SK-N-SH (cell line): ENCODE measurements at regions not wholly inside any gene's neighbourhood (a gene's known extent, or its start where the extent isn't known, plus 50 kb on each side); places are given as distances from the start of the nearest gene placed in this dataset.

Source experiments
- CHD2 ChIP-seq: fragments of 150-350 bp; IDR thresholded peaks from 2 replicates; pipeline ENCODE4 v1.6.1; 2018; ENCODE audit warnings: low read length; ENCODE audit not compliant: partially characterized antibody
- CTCF ChIP-seq: fragments of 200-600 bp; sonication (generic); IDR thresholded peaks from 2 replicates; pipeline ENCODE4 v1.6.1; 2017; ENCODE audit warnings: antibody characterized with exemption, mild to moderate bottlenecking, moderate library complexity
- EP300 ChIP-seq, 2 experiments: IDR thresholded peaks; 2 replicates each; pipeline versions ENCODE4 v1.4.0 to v1.6.1; 2012; ENCODE audit warnings: borderline replicate concordance in 1 of 2, low read depth in 1 of 2, low read length in 1 of 2
- EZH2phosphoT487 ChIP-seq: fragments of 200-600 bp; sonication (generic); IDR thresholded peaks from 2 replicates; pipeline ENCODE4 v1.6.1; 2017; ENCODE audit warnings: low read depth, mixed run types, mild to moderate bottlenecking, antibody characterized with exemption, moderate library complexity, borderline replicate concordance
- FOXJ3 ChIP-seq: sonication (generic); formaldehyde crosslinking; IDR thresholded peaks from 2 replicates; pipeline ENCODE4 v1.5.1; 2020; ENCODE audit warnings: mild to moderate bottlenecking, missing genetic modification reagents
- FOXM1 ChIP-seq: IDR thresholded peaks from 2 replicates; pipeline ENCODE4 v1.4.0; 2012; ENCODE audit warnings: low read depth, mild to moderate bottlenecking
- GATA2 ChIP-seq: sonication (generic); formaldehyde crosslinking; IDR thresholded peaks from 2 replicates; pipeline ENCODE4 v1.5.0; 2020; ENCODE audit warnings: mild to moderate bottlenecking, missing genetic modification reagents
- IRF3 ChIP-seq: fragments of 150-350 bp; IDR thresholded peaks from 2 replicates; pipeline ENCODE4 v1.6.1; 2016; ENCODE audit warnings: mild to moderate bottlenecking, low read depth, low read length
- JUND ChIP-seq: IDR thresholded peaks from 2 replicates; pipeline ENCODE4 v1.4.0; 2012
- MAX ChIP-seq: IDR thresholded peaks from 2 replicates; pipeline ENCODE4 v1.4.0; 2012; ENCODE audit warnings: low read depth
- MEF2A ChIP-seq: IDR thresholded peaks from 2 replicates; pipeline ENCODE4 v1.4.0; 2012; ENCODE audit warnings: low read depth, borderline replicate concordance
- NFIC ChIP-seq: IDR thresholded peaks from 2 replicates; pipeline ENCODE4 v1.4.0; 2012; ENCODE audit warnings: borderline replicate concordance
- PBX3 ChIP-seq: IDR thresholded peaks from 2 replicates; pipeline ENCODE4; 2012
- POLR2AphosphoS5 ChIP-seq: IDR thresholded peaks from 2 replicates; pipeline ENCODE4 v1.6.1; 2012; ENCODE audit warnings: low read depth, low read length
- RAD21 ChIP-seq: IDR thresholded peaks from 2 replicates; pipeline ENCODE4 v1.6.1; 2012; ENCODE audit warnings: mild to moderate bottlenecking, low read length
- RFX5 ChIP-seq: IDR thresholded peaks from 2 replicates; pipeline ENCODE4 v1.6.1; 2012; ENCODE audit warnings: mild to moderate bottlenecking, improper control_type of control experiment, low read length
- RXRA ChIP-seq: IDR thresholded peaks from 2 replicates; pipeline ENCODE4 v1.4.0; 2012; ENCODE audit warnings: low read depth, mild to moderate bottlenecking, borderline replicate concordance
- SIN3A ChIP-seq: IDR thresholded peaks from 2 replicates; pipeline ENCODE4 v1.6.1; 2012; ENCODE audit warnings: low read depth, mild to moderate bottlenecking, low read length, moderate library complexity, borderline replicate concordance
- SMC3 ChIP-seq: IDR thresholded peaks from 2 replicates; pipeline ENCODE4 v1.6.1; 2012; ENCODE audit warnings: low read depth, low read length, improper control_type of control experiment
- TCF12 ChIP-seq: IDR thresholded peaks from 2 replicates; pipeline ENCODE4 v1.4.0; 2012
- TEAD4 ChIP-seq: IDR thresholded peaks from 2 replicates; pipeline ENCODE4 v1.4.0; 2012; ENCODE audit warnings: mild to moderate bottlenecking, borderline replicate concordance; ENCODE audit not compliant: insufficient read depth
- USF2 ChIP-seq: fragments of 150-350 bp; IDR thresholded peaks from 2 replicates; pipeline ENCODE4 v1.6.1; 2017; ENCODE audit warnings: antibody characterized with exemption, low read length, low read depth, borderline replicate concordance
- YY1 ChIP-seq: IDR thresholded peaks from 2 replicates; pipeline ENCODE4 v1.4.0; 2012; ENCODE audit warnings: low read depth, mild to moderate bottlenecking
- ZBTB33 ChIP-seq: IDR thresholded peaks from 2 replicates; pipeline ENCODE4 v1.4.0; 2012; ENCODE audit warnings: low read depth, borderline replicate concordance
- TF ChIP-seq, protein P1 (sequence below): IDR thresholded peaks from 2 replicates; pipeline ENCODE4 v1.4.0; 2012; ENCODE audit warnings: low read depth, borderline replicate concordance

GRCh38 chr5:167415779-167416746 lies 875.4 kb upstream of the WWC1 start (continued):
- TF ChIP-seq USF2 (no peak), POLR2AphosphoS5 (no peak), FOXM1 (no peak), MAX (no peak), CTCF (no peak), IRF3 (no peak), ZBTB33 (no peak), NFIC (peak; percentile 9; the same call in 1 of the 2 replicates), JUND (no peak), YY1 (no peak), TEAD4 (peak; percentile 69), EZH2phosphoT487 (no peak), PBX3 (peak; percentile 45; the same call in 1 of the 2 replicates), RFX5 (no peak), SIN3A (no peak), RAD21 (peak; percentile 4; the same call in 1 of the 2 replicates), SMC3 (no peak), FOXJ3 (no peak), MEF2A (no peak), EP300 (IDR thresholded peaks at IDR 0.05; ENCODE audit: borderline replicate concordance in 1 of 2, low read depth in 1 of 2, low read length in 1 of 2) (peak in 1 of 2 experiments; percentile 71; a peak in 2 of 4 replicates), GATA2 (CRISPR knock-in tag) (peak; percentile 81), TCF12 (no peak), RXRA (no peak), CHD2 (peak; percentile 21)
- TF ChIP-seq, protein P1, sequence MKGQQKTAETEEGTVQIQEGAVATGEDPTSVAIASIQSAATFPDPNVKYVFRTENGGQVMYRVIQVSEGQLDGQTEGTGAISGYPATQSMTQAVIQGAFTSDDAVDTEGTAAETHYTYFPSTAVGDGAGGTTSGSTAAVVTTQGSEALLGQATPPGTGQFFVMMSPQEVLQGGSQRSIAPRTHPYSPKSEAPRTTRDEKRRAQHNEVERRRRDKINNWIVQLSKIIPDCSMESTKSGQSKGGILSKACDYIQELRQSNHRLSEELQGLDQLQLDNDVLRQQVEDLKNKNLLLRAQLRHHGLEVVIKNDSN: no peak
